Stimulated activated CD8-positive, alpha-beta memory T cell treated with anti-CD3 and anti-CD28 coated beads, Interleukin-7, amount 100 ng/mL, for 1 hour (primary cell): ENCODE measurements at regions not wholly inside any gene's neighbourhood (a gene's known extent, or its start where the extent isn't known, plus 50 kb on each side); places are given as distances from the start of the nearest gene placed in this dataset.

Experiments used
- DNase-seq, 2 donors: peaks; one replicate each; pipeline ENCODE4 v3.0.0-alpha.2; 2020; ENCODE audit warnings: low read depth in 2 of 2

GRCh38 chr11:95515371-95515770 is 274.2 kb downstream of the FAM76B start:
- no peak for DNase-seq

- no peak for DNase-seq
Observed at GRCh38 chr11:95514416-95515110, 275.0 kb downstream of the FAM76B start.

GRCh38 chr11:95512682-95513081 is 276.9 kb downstream of the FAM76B start:
- no peak for DNase-seq

GRCh38 chr11:95512177-95512576 is 277.4 kb downstream of the FAM76B start:
- no peak for DNase-seq

- DNase-seq, result no peak
Observed at GRCh38 chr11:95508219-95508890, 277.4 kb upstream of the SESN3 start.

- no peak for DNase-seq
Observed at GRCh38 chr11:95507794-95508193, 276.8 kb upstream of the SESN3 start.

GRCh38 chr11:95506777-95507176 is 275.8 kb upstream of the SESN3 start:
- no peak for DNase-seq

- no peak for DNase-seq
Observed at GRCh38 chr11:95505927-95506426, 275.0 kb upstream of the SESN3 start.

- DNase-seq, result no peak
Observed at GRCh38 chr11:95503047-95503446, 272.0 kb upstream of the SESN3 start.

GRCh38 chr11:95502522-95502921 is 271.5 kb upstream of the SESN3 start:
- no peak for DNase-seq

GRCh38 chr11:95501761-95502266 is 270.8 kb upstream of the SESN3 start:
- no peak for DNase-seq

- no peak for DNase-seq
Observed at GRCh38 chr11:95500466-95500865, 269.5 kb upstream of the SESN3 start.

- no peak for DNase-seq
Observed at GRCh38 chr11:95499516-95500135, 268.6 kb upstream of the SESN3 start.

GRCh38 chr11:95498722-95499425 is 267.9 kb upstream of the SESN3 start:
- no peak for DNase-seq

- no peak for DNase-seq
Observed at GRCh38 chr11:95496901-95497300, 265.9 kb upstream of the SESN3 start.

- no peak for DNase-seq
Observed at GRCh38 chr11:95495706-95496105, 264.7 kb upstream of the SESN3 start.

GRCh38 chr11:95494856-95495255 is 263.9 kb upstream of the SESN3 start:
- DNase-seq, result no peak

GRCh38 chr11:95494167-95494566 is 263.2 kb upstream of the SESN3 start:
- DNase-seq, result no peak

- DNase-seq, result no peak
Observed at GRCh38 chr11:95490625-95491024, 259.6 kb upstream of the SESN3 start.

GRCh38 chr11:95487938-95488337 is 256.9 kb upstream of the SESN3 start:
- no peak for DNase-seq

- DNase-seq, result no peak
Observed at GRCh38 chr11:95487391-95487790, 256.4 kb upstream of the SESN3 start.

- DNase-seq, result no peak
Observed at GRCh38 chr11:95486979-95487378, 256.0 kb upstream of the SESN3 start.
